B cell (primary cell): ENCODE measurements at regions not wholly inside any gene's neighbourhood (a gene's known extent, or its start where the extent isn't known, plus 50 kb on each side); places are given as distances from the start of the nearest gene placed in this dataset.

ENCODE experiments used
- EZH2 ChIP-seq: IDR thresholded peaks from 2 replicates; pipeline ENCODE4 v1.6.1; 2012; ENCODE audit warnings: borderline replicate concordance, low read depth, mild to moderate bottlenecking, moderate library complexity, low read length; ENCODE audit not compliant: insufficient read depth, poor library complexity, severe bottlenecking
- TF ChIP-seq, protein P1 (sequence below): fragments of 200-600 bp; IDR thresholded peaks from one replicate; pipeline ENCODE4 v1.8.0; 2022; ENCODE audit warnings: antibody characterized with exemption, mild to moderate bottlenecking

DNA sequence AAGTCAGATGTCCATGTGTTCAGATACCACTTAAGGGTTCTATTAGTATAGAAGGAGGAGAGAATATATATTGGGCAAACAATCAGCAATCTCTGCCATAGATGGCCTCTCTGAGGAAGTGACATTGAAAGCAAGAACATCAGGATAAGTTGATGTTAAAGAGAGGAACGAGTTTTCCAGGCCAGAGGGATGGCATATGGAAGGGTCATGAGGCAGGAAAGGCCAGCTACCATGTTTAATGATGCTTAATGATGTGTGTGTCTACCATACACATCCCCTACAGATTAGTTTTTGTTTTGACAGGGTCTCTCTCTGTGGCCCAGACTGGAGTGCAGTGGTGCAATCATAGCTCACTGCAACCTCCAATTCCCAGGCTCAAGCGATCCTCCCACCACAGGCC, 63.0 kb downstream of the PTTG1 start:
- TF ChIP-seq, protein P1, sequence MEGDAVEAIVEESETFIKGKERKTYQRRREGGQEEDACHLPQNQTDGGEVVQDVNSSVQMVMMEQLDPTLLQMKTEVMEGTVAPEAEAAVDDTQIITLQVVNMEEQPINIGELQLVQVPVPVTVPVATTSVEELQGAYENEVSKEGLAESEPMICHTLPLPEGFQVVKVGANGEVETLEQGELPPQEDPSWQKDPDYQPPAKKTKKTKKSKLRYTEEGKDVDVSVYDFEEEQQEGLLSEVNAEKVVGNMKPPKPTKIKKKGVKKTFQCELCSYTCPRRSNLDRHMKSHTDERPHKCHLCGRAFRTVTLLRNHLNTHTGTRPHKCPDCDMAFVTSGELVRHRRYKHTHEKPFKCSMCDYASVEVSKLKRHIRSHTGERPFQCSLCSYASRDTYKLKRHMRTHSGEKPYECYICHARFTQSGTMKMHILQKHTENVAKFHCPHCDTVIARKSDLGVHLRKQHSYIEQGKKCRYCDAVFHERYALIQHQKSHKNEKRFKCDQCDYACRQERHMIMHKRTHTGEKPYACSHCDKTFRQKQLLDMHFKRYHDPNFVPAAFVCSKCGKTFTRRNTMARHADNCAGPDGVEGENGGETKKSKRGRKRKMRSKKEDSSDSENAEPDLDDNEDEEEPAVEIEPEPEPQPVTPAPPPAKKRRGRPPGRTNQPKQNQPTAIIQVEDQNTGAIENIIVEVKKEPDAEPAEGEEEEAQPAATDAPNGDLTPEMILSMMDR: no peak
- TF ChIP-seq EZH2: no peak
